ENCODE measurements at regions not wholly inside any gene's neighbourhood (a gene's known extent, or its start where the extent isn't known, plus 50 kb on each side); places are given as distances from the start of the nearest gene placed in this dataset.
A peak's percentile ranks its signal among the peaks of the same experiment; 100 is the strongest.
"Not testable (repeated sequence)": the region's sequence is repeated elsewhere in the genome, so short reads cannot be mapped to it uniquely, and the experiment has no call there.

DNA sequence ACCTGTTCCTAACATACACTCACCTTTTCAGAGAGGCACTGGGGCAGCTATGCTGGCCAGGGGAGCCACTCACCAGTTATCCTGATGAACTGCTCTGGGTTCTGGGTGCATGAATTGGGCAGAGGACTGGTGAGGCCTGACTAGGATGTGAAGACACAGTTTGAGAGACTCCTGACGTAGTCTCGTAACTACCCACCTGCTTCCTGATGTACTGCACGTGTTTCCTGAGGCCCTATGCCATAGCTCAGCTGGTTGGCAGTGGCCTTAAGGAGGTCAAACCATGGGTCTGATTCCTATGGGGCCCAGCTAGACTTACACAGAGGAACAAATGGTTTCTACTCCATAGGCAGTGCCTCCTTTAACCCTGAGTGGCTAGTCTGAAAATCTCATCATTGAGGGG, 351.7 kb upstream of the FRG2C start:
- DNase-seq (ENCODE audit: low read depth in 1 of 2, low spot score in 1 of 2) = not testable (repeated sequence)

DNA sequence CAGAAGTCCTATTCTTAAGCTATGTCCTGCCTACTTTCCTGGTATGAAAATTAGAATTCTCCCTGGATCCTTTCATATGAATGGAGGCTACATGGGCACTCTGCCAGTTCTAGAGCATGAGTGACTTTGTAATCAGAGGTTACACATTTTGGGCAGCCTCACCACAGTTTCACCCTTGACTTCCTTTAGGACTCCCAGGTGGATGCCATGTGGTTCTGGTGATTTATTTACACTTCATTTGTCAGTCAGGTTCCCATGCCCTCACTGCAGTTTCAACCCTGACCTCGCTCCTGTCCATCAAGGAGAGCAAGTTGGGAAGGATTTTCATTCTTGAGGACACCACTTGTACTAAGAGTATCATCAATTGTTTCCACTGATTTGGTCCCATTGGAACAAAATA, 344.4 kb upstream of the FRG2C start:
- not testable (repeated sequence) for DNase-seq (ENCODE audit: low read depth in 1 of 2, low spot score in 1 of 2)

DNA sequence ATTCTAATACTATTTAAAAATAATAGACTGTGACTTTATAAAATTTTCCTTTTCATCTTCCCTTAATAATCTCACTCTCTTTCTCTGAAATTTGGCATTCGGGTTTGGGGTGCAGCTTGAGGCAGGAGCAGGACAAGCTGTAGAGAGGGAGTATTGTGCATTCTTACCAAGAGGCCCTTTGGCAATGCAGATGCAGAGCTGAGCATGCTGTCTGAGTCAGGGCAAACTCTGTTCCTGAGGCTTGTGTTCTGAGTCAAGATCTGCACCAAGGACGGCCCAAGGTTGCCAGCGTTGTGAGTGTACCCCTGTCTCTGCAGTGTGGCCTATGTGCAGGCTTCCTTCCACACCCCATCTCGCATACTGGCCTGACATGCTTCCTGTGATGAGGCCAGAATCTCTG, 343.8 kb upstream of the FRG2C start:
- DNase-seq (ENCODE audit: low read depth in 1 of 2, low spot score in 1 of 2) = no peak

DNA sequence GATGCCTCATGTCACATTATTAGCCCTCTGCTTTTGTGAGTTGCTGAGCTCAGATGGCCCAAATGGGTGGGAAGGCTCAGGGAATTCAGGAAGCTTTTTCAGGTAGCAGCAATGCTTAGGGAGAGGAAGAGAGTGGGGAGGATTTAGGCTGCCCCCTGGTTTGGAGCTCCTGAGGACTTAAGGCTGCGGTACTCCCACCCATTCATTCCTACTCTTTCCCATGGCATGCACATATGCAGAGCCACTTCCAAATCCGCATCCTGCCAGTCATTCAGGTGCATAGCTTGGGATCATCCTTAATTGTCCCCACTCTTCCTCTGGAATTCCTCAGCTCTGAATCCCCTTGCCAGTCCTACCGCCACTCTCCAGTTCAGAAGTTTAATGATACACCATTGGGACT, 343.1 kb upstream of the FRG2C start:
- DNase-seq (ENCODE audit: low read depth in 1 of 2, low spot score in 1 of 2) = no peak

DNA sequence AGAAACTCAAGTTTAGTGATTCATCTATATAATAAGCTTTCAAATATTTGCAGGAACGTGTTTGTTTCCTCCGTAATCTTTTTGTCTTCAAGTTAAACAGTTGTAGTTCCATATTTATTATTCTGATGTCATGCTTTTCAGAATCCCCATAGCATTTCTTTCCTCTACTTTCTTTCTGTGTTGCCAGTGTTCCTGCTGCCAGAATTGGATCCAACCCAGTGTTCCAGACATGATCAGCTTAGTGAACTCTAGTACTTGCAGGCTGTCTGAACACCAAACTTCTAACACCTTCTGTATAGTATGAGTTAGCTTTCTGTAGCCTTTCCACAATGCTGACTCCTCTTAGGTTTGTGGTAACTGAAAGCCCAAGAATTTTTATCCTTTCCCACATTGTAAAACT, 340.2 kb upstream of the FRG2C start:
- not testable (repeated sequence) for DNase-seq (ENCODE audit: low read depth in 1 of 2, low spot score in 1 of 2)

DNA sequence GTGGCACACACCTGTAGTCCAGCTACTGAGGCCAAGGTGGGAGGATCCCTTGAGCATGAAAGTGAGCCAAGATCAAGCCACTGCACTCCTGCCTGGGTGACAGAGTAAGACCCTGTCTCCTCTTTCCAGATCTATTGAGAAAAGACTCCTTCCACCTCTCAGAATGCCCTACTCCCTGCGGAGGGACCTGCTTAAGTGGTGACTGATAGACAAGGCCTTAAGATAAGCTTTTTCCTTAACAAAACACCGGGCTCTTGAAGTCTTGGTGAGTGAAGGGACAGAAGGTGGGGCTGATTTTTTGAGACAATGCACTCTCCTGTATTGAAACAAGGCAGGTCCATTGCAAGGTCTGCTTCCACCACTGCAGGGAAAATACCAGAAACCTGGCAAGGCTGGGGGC, 338.4 kb upstream of the FRG2C start:
- DNase-seq (ENCODE audit: low read depth in 1 of 2, low spot score in 1 of 2) = no peak

DNA sequence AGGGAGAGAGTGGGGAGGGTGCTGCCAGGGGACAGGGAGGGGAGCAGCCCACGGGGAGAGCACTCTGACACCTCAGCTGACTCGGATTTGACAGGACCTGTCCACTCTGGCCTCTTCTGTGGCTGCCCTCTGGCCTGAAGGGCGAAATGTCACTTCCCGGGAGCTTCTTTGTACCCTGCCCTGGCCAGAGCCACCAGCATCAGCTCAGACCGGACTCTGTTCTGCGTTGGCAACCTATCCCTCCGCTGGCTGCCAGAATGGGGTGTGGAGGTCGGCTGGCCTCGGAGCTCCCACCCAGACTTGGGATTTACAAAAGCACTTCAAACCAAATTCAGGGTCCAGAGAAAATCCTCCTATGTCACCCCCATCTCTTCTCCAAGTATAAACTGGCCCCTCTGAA, 336.7 kb upstream of the FRG2C start:
- no peak for DNase-seq (ENCODE audit: low read depth in 1 of 2, low spot score in 1 of 2)

DNA sequence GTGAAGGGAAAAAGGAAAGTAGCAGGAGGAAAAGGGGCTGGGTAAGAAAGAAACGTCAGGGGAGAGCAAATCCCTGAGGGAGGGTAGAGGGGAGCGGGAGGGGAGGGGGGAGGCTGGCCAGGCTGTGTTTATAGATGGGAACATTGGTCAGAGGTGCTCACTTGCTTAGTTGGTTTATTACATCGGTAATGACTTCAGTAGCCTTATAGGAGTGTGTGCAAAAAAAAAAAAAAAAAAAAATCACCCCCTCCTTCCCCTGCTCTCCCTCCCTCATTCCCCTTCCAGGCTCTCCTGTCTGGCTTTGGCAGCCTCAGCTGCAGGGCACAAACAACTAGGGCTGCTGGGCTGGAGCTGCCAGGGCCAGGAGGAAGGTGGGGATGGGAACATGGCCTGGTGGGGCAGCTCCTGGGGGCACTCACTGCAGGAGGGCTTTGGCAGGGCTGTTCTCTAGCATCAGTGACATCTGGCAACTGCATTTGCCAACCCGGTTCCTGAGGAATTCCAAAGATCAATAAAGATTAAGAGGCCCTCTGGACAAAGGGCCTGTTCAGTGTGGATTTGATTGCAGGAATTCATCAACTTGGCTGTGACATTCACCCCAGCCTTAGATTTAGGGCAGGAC, 334.5 kb upstream of the FRG2C start:
- no peak for DNase-seq (ENCODE audit: low read depth in 1 of 2, low spot score in 1 of 2)

DNA sequence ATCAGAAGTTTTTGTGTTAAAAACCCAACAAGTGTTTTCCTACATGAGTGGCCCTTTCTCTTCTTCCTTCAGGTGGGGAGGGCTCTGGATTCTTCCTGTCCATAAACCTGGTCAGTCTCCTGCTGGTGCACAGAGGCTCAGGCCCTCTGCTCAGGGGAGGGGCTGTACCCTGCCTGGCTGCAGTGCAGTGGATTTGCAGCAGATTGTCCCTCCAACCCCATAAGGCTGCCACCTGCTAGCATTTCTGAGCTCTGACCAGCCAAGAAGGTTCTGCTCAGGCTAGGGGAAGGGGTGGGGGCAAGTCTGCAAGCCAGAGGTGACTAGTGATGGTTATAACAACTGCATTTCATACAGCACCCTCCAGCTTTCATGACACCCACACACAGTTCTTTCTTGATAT, 333.7 kb upstream of the FRG2C start:
- not testable (repeated sequence) for DNase-seq (ENCODE audit: low read depth in 1 of 2, low spot score in 1 of 2)

DNA sequence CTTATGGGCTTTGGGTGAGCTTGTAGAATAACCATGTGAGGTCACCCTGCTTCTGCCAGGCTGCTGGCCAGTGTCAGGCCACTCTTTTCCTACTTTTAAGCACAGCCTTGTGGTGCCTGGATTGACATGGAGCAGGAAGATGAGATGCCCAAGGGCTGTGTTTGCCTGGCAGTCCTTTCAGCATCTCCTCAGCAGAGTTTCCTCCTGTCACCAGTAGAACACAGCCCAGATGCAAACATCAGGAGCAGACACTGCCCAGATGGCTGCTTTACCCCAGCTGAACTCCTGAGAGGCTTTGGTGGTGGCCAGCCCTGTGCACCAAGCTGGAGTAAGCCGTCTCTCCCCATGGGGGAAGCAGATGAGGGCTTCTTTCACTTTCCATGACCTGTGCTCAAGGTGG, 332.0 kb upstream of the FRG2C start:
- DNase-seq (ENCODE audit: low read depth in 1 of 2, low spot score in 1 of 2) = not testable (repeated sequence)

DNA sequence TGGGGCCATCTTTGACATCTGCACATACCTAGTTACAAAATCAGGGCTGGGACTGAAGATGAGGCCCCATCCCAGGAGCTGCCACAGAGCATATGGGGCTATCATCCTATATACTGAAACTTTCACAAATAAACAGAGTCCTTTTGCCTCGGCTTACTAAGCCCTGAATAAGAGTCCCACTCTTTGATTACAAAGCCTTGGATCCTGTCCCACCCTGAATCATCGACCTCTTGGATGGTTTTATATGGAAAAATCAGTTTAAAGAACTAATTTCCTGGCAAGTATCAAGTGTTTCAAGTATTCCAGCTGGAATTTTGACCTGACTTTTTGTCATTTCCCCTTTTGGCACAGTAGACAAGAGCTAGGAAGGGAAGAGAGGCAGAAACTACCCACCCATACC, 331.3 kb upstream of the FRG2C start:
- DNase-seq (ENCODE audit: low read depth in 1 of 2, low spot score in 1 of 2) = no peak

DNA sequence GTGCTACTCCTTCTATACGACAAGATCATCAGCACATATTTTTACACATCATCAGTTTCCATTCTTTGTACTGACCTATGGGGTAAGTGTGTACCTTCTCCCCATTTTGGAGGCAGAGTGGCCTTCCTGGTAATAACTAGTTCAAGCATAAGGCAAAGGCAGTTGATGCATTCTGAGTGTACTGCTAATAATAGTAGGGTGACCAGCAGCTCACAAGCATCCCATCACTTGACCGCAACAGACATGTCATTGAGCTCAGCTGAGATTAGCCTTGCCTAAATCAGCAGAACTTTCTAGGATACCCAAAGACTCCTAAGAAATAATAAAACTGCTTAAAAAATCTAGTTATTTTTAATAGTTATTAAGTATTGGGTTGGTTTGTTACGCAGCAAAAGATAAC, 329.8 kb upstream of the FRG2C start:
- DNase-seq (ENCODE audit: low read depth in 1 of 2, low spot score in 1 of 2) = no peak

DNA sequence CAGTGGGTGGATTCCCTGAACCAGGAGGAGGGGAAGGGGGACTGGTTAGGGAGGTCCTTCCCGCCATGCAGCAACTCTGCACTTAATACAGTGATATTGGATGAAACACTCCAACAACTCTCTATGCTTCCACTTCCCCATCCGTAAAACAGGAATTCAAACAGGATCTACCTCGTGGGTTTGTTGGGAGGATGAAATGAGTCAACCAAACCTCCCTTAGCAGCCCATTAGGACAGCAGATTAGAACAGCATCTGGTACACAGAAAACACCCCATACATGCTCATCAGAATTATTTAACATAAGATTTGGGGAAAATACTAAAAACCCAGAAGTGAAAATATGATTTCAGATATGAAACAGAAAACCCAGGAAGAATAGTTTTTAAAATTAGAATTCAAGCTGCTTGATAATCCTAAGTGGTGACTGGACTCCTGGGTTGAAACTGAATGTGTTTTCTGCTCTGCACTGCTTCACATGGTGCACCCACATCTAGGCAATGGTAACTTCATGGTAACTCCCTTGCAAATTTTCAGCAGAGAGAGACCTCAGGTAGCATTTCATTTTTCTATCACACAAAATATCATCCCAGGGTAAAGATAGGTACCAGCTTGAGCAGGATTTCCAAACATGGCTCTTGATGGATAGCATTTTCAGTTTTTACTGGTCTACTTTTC, 326.8 kb upstream of the FRG2C start:
- no peak for DNase-seq (ENCODE audit: low read depth in 1 of 2, low spot score in 1 of 2)

DNA sequence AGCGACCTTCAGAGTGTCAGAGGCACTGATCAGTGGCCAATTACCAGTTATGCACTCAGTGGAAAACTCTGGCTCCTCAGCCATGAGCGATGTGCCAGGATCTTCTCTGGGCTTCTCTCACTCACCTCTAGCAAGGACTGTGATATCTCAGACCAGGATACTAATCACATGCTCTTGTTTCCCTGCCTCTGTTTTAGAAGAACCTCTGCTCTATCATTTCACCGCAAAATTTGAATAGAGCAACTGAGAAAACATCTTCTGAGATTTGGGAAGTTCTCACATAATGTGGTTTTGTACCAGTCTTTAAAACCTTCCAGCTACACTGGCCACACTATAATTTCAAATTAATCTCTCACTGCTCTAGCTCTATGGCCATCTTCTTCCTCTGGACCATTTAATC, 325.8 kb upstream of the FRG2C start:
- DNase-seq (ENCODE audit: low read depth in 1 of 2, low spot score in 1 of 2) = no peak

DNA sequence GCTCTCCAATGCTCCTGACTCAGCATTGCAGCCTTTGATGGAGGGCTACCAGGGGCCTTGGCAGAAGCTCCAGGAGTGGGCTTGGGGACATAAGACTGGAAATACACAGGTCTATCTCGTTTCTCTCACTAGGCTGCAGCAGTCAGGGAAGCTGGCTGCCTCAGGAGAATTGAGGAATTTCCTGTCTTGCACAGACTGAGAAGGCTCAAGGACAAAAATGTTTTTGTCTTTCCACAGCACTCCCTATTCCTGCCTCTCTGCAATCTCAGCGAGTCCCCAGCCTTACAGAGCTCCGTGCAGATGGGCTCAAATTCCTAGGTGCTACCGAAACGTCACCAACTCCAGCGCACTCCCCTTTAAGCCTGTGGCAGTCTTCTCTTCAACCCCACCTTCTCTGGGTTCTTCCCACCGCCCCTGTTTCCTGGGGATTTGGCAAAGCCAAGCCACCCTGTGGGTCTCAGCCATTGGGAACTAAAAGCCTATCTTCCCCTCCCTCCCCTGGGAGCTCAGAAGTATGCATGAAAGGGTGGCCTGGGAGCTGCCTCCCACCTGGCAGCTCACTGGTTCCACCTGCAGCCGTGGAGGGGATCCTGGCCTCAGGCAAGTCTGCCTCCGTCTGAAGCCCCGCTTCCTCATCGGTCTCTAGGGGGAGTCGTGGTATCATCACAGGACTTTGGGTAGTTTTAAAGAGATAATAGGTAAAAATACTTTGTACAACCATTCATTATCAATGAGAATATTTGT, 322.6 kb upstream of the FRG2C start:
- DNase-seq (ENCODE audit: low read depth in 1 of 2, low spot score in 1 of 2) = no peak

DNA sequence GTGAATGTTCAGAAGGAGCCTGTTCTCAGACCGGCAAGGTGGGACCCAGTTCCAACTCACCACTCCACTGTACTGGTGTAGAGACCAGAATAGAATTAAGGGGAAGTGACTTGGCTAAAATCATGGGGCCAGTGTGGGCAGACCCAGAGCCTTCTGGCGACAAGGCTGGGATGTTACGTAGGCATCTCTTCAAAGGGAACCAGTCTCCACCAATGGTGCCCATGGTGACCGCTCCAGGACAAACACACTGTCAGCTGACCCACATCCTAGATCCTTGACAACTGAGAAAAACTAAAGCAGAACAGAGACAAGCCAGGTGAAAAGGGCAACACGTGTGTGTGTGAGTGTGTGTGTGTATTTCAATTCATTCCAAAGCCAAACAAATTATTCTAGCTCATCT, 321.7 kb upstream of the FRG2C start:
- no peak for DNase-seq (ENCODE audit: low read depth in 1 of 2, low spot score in 1 of 2)

DNA sequence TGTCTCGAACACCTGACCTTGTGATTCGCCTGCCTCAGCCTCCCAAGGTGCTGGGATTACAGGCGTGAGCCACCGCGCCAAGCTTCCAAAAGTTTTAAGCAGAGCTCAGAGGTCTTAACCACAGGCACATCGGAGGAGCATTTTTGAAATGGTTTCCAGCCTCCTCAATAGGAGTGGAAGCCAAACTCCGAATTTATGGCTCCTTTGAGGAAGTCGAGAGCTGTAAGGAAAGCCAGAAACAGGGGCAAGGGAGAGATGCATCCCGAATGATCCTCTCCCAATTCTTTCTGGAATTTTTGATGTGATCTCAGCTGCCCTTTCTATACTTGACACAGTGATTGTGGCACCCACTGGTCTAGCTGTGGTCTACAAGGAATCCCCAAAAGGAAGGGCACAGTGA, 313.6 kb upstream of the FRG2C start:
- not testable (repeated sequence) for DNase-seq (ENCODE audit: low read depth in 1 of 2, low spot score in 1 of 2)

DNA sequence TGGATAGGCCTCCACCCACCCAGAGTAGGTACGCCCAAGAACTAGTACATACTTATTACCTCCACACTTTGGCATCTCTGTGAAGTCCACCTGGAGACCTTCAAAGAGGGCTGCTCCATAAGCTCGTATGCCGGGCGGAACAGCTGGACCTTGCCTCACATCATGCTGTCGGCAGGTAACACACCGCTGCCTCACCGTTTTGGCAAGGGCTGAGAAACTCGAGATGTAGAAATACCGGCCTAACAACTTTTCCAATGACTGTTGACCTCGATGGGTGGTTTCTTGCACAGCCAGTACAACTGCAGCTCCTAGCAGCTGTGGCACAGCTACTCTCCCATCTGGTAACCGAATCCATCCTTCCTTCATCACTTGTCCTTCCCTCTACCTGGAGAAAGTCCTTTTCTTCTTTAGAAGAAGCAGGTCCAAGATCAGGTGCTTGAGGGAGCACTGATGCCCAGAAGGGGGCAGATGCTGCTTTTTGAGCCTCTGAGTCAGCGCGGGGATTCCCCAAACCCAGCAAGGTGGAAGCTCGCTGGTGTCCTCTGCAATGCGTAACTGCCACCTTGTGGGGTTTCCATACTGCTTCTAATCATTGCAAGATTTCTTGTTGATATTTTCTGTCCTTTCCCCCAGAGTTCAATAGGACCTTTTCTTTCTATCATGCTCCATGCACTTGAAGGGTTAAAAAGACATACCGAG, 301.9 kb upstream of the FRG2C start:
- peak; percentile 3 to 30 for DNase-seq (ENCODE audit: low read depth in 1 of 2, low spot score in 1 of 2)

DNA sequence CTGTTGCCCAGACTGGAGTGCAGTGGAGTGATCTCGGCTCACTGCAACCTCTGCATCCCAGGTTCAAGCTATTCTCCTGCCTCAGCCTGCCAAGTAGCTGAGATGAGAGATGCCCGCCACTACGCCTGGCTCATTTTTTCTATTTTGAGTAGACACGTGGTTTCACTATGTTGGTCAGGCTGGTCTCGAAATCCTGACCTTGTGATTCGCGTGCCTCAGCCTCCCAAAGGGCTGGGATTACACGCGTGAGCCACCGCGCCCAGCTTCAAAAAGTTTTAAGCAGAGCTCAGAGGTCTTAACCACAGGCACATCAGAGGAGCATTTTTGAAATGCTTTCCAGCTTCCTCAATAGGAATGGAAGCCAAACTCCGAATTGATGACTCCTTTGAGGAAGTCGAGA, 291.2 kb upstream of the FRG2C start:
- DNase-seq (ENCODE audit: low read depth in 1 of 2, low spot score in 1 of 2) = not testable (repeated sequence)

DNA sequence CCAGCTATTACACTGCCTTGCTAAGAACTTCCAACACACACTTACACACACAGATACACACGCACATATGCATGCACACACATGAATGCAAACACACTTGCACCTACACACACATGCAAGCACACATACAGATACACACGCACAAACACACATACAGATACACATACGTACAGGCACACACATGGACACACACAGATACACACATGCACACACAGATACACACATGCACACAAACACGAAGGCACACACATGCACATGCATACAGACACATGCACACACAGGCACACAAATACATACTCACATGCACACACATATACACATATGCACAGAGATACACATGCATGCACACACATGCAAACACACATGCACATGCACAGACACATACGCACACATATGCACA, 284.3 kb upstream of the FRG2C start:
- not testable (repeated sequence) for DNase-seq (ENCODE audit: low read depth in 1 of 2, low spot score in 1 of 2)

DNA sequence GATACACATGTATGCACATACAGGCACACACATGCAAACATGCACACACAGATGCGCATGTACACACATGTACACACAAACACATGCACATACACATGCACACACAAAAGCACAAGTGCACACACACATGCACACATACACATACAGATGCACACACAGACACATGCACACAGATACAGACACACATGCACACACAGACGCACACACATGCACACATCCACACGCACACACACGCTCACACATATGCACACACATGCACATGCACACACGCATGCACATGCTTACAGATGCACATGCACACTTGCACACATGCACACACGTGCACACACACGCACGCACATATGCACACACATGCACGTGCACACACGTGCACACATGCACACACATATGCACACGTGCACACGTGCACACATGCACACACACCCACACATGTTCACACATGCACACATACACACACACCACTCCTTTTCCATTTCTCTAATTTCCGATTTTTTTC, 283.8 kb upstream of the FRG2C start:
- no peak for DNase-seq (ENCODE audit: low read depth in 1 of 2, low spot score in 1 of 2)

DNA sequence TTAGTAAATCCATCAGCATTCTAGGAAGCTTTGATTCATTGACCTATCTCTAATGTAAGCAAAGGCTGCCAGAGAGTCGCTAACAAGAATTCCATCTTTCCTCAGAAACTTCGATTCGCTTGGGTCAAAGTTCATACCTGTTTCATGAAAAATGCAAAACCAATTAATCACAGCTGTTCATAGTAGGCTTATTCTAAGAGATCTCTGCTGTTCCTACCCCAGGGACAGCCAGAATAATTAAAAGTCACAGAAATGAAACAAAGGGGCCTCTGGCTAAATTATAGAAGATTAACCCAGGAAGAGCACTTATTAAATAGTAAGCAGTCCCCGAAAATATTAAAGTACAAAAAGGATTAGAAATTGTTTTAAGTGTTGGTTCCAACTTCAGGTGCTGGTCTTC, 280.1 kb upstream of the FRG2C start:
- DNase-seq (ENCODE audit: low read depth in 1 of 2, low spot score in 1 of 2) = not testable (repeated sequence)

Data from activated CD4-positive, alpha-beta T cell treated with anti-CD3 and anti-CD28 coated beads, Interleukin-2, amount 50 U/mL, for 24 hours (primary cell).